Myocyte (in vitro differentiated cells): ENCODE measurements at regions not wholly inside any gene's neighbourhood (a gene's known extent, or its start where the extent isn't known, plus 50 kb on each side); places are given as distances from the start of the nearest gene placed in this dataset.
"Not testable (repeated sequence)": the region's sequence is repeated elsewhere in the genome, so short reads cannot be mapped to it uniquely, and the experiment has no call there.

ENCODE experiments used
- DNase-seq: peaks from one replicate; pipeline ENCODE4 v3.0.0-alpha.2; 2012; ENCODE audit warnings: low read depth

- no peak for DNase-seq
These were observed 386.9 kb downstream of the AMY1C start for GRCh38 chr1:104136621-104137020.

- DNase-seq: no peak
These were observed 407.0 kb downstream of the AMY1C start for GRCh38 chr1:104156738-104157137.

- DNase-seq: no peak
These were observed 414.3 kb downstream of the AMY1C start for GRCh38 chr1:104163912-104164476.

- no peak for DNase-seq
These were observed 422.6 kb downstream of the AMY1C start for GRCh38 chr1:104172243-104172681.

GRCh38 chr1:104182251-104182650 is 432.6 kb downstream of the AMY1C start:
- no peak for DNase-seq

GRCh38 chr1:104189207-104189606 is 439.5 kb downstream of the AMY1C start:
- DNase-seq: no peak

- no peak for DNase-seq
These were observed 441.1 kb downstream of the AMY1C start for GRCh38 chr1:104190821-104191220.

GRCh38 chr1:104195395-104195794 is 445.7 kb downstream of the AMY1C start:
- DNase-seq: no peak

- DNase-seq: no peak
These were observed 446.4 kb downstream of the AMY1C start for GRCh38 chr1:104196136-104196535.

GRCh38 chr1:104197516-104197915 is 447.8 kb downstream of the AMY1C start:
- DNase-seq: no peak

GRCh38 chr1:104212239-104212638 is 462.5 kb downstream of the AMY1C start:
- DNase-seq: no peak

- DNase-seq: not testable (repeated sequence)
These were observed 467.8 kb downstream of the AMY1C start for GRCh38 chr1:104217395-104217986.

- no peak for DNase-seq
These were observed 480.2 kb downstream of the AMY1C start for GRCh38 chr1:104229860-104230259.

GRCh38 chr1:104231676-104232075 is 482.0 kb downstream of the AMY1C start:
- DNase-seq: no peak

GRCh38 chr1:104235141-104235540 is 485.4 kb downstream of the AMY1C start:
- no peak for DNase-seq

- DNase-seq: no peak
These were observed 489.3 kb downstream of the AMY1C start for GRCh38 chr1:104238991-104239390.

- no peak for DNase-seq
These were observed 498.7 kb downstream of the AMY1C start for GRCh38 chr1:104248385-104248784.

- DNase-seq: no peak
These were observed 509.8 kb downstream of the AMY1C start for GRCh38 chr1:104259481-104259880.

GRCh38 chr1:104263110-104263509 is 513.4 kb downstream of the AMY1C start:
- not testable (repeated sequence) for DNase-seq

- no peak for DNase-seq
These were observed 514.8 kb downstream of the AMY1C start for GRCh38 chr1:104264521-104264920.

- DNase-seq: no peak
These were observed 515.5 kb downstream of the AMY1C start for GRCh38 chr1:104265163-104265562.

GRCh38 chr1:104266612-104267011 is 516.9 kb downstream of the AMY1C start:
- DNase-seq: no peak

- DNase-seq: not testable (repeated sequence)
These were observed 538.6 kb downstream of the AMY1C start for GRCh38 chr1:104288322-104288721.
